NCI-H1436 treated with DMSO at 0.1 percent for 48 hours (cell line): ENCODE measurements at regions not wholly inside any gene's neighbourhood (a gene's known extent, or its start where the extent isn't known, plus 50 kb on each side); places are given as distances from the start of the nearest gene placed in this dataset.
A peak's percentile ranks its signal among the peaks of the same experiment; 100 is the strongest.

Source experiments
- DNase-seq: peaks from one replicate; lab custom pipeline; 2025; lab: John Stamatoyannopoulos, UW

- DNase-seq = no peak
Observed at GRCh38 chr13:31929031-31929770, 102.4 kb upstream of the FRY start.

- DNase-seq = no peak
Observed at GRCh38 chr13:31930490-31930889, 101.1 kb upstream of the FRY start.

DNA sequence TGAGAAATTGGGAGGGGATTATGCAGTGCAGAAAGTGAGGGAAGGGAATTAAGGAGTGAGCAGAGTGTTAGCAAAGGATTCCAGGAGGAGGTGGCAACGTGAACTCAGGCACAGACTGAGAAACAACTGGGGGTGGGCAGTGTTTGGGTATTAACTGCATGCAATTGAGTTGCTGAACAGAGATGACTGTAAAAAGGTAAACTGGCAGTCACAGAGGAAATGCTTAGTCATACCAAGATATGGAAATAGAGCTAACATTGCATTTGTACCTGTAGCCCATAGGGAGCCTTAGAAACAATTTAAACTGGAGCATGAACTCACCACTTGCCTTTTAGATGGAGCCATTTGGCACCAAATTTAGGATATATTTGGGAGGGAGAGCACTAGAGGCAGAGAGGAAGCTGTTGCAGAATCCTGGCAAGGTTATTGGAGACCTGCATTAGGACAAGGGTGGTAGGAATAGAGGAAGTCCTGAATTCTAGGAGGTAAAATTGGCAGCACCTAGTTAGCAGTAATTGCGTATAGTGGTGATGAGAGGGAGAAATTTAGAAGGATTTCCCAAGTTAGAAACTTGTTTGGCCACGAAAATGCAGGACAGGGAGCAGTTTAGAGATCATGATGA lies 100.6 kb upstream of the FRY start:
- DNase-seq = no peak

DNA sequence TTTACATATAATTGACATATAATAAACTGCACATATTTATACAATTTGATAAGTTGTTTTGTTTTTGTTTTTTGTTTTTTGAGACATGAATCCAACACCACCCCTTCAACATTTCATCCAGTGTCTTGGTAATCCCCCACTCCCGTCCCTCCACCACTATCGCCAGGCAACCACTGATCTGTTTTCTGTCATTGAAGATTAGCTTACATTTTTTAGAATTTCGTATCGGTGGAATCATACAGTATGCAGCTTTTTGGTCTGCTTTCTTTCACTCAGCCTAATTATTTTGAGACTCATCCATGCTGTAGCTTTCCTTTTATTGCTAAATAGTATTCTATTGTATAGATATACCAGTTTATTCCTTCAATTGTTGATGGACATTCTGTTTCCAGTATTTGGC lies 94.1 kb upstream of the FRY start:
- DNase-seq = no peak

GRCh38 chr13:31940076-31940475 lies 91.5 kb upstream of the FRY start:
- DNase-seq = no peak

DNA sequence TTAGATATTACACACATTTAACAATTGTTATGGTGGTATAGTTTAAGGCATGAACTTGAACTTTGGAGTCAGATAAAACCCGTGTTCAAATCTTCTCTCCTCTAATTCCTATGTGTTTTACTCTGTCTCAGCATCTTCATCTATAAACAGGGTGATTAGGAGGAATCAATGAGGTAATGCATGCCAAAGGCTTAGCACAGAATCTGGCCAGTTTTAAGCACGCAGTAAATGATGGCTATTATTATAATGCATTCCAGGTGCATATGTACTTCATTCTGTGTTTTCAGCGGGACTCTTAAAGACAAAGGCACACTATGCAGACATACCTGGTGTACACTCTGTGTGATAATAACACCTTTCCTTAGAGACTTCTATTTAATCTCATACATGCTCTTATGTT lies 88.0 kb upstream of the FRY start:
- DNase-seq = no peak

DNA sequence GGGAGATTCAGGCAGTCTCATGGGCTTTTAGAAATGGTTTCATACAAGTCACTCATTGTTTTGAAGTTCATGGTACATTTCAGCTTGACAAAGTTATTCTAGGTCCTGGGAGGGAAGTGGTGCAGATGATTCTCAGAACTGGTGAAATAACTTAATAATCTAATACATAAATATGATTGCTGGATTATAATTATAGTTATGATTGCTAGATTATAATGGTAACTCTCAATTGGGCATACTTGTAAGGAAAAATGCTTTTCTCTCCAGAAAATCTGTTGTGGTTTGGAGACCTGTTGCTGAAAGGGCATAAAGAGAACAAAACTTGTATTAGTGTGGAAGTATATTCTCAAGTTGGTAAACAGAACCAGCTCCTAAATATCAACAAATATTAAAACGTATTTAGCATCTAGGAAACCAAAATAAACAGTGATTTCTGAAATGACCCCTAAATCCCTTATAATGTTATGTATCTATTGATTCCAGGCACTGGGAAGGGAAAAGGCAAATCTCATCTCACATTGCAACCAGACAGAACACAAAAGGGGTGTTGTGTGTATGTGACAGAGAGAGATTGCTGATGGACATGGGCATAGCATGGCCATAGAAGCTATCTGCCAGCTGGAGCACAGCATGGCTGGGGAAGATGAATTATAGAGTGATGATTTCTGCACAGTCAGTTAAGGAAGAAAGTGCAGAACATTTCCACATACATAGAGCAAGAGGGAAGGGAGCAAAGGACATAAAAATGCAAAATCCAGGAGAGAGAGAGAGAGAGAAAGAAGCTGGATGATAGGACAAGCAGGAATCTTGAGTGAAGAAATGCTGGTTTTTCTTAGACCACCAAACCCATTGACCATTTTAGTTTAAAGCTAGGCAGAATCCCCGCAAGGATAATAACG lies 87.1 kb upstream of the FRY start:
- DNase-seq = no peak

GRCh38 chr13:31945202-31945961 lies 86.2 kb upstream of the FRY start:
- DNase-seq = peak; percentile 3

DNA sequence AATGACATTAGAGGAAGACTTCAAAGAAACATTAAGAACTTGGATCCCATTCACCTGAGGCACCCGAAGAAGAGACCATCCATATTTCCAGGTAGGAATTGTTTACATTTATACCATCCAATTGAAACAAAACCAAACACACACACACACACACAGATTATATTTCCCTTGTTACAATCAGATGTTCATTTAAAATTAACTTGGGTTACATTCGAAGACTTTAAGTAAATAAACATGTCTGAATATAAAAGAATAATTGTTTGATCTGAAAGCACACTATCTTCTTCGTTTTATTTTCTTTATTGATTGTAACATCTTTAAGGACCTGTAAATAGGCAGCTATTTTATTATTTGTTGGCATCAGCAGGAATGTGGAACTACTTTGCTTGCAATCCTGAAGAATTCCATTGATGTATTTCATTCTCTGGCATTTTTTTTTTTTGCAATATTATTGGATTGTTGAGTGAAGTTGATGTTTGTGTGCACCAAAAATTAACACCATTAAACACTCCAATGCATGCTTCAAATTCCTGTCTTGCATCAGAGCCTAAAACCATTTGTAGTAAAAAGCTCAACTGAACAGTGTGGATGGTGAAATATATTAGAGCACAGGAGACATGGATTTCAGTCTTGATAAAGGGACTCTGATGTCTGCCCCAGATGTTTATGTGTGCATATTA lies 85.3 kb upstream of the FRY start:
- DNase-seq = no peak

DNA sequence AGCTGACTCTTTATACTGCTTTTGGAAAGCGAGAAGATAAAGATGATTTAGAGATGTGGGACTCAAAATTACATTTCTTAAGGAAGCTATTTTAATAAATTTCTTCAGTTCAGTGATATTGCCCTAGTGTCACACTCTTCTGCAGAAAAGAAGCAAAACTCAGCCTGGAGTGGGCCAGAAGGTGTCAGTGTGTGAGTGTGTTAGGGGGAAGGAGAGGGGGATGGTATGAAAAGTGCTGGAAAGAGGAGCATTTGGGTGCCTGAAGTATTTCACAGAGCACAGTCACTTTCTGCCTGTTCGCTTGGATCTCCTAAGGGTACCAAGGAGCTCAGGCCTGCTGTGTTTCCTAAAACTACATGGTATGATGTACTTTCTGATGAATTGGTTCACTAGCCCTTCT lies 84.5 kb upstream of the FRY start:
- no peak for DNase-seq

- no peak for DNase-seq
Observed at GRCh38 chr13:31947506-31947905, 84.1 kb upstream of the FRY start.

GRCh38 chr13:31949486-31949885 lies 82.1 kb upstream of the FRY start:
- no peak for DNase-seq

GRCh38 chr13:31950111-31950815 lies 81.3 kb upstream of the FRY start:
- no peak for DNase-seq

DNA sequence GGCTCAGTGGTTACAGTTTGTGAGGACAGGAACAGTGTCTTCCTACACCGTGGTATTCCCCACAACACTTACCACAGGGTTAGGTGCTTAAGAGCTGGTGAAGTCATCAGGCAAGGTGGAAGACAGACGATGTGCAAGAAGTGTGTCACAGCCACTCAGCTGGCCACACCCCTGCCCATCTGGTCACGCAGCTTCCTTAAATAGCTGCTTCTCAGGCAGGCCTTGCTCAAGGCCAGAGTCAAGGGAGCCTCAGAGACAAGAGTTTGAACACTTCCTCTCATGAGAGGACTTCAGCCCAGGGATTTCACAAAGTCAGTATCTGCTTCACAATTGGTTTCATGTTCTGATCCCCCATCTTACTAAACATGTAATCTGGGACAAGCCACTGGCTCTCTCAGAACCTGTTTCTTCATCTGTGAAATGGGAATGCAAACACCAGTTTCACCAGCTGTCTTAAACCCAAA lies 80.3 kb upstream of the FRY start:
- no peak for DNase-seq

- DNase-seq = no peak
Observed at GRCh38 chr13:31952641-31953380, 78.8 kb upstream of the FRY start.

DNA sequence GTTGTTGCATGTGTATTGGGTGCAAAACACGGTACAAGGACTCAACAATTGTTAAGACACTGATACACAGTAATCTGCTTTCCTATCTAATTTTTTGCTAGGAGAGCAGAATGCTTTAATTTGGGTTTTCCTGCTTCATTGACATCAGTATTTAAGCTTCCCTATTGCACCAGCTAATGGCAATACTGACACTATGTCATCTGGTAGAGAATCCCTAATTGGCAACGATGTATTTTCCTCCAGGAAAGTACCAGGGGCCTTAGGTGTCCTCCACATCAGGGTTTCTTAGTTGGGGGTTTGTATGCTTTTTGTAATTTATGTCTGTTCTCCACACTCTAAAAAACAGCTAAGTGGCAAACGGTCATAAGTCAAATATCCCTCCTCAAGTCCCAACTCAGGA lies 76.5 kb upstream of the FRY start:
- DNase-seq = no peak

DNA sequence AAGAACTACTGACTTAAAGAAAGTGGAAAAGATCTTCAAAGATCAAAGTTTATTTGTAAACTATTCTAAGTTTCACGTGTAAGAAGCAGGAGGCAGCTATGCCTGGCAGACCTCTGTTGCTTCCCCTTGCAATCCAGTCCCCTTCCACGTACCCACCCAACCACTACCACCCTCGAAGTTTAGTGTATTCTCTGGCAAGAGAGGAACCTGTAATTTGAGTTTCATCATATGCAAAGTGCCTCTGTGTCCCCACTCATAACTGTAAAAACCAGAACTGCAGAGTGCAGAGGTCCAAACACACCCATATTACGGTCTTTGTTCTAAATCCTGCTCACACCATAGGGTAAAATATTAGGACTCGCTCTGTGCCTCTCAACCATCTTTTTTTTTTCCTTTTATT lies 75.8 kb upstream of the FRY start:
- DNase-seq = no peak

- no peak for DNase-seq
Observed at GRCh38 chr13:31956980-31957644, 74.5 kb upstream of the FRY start.

DNA sequence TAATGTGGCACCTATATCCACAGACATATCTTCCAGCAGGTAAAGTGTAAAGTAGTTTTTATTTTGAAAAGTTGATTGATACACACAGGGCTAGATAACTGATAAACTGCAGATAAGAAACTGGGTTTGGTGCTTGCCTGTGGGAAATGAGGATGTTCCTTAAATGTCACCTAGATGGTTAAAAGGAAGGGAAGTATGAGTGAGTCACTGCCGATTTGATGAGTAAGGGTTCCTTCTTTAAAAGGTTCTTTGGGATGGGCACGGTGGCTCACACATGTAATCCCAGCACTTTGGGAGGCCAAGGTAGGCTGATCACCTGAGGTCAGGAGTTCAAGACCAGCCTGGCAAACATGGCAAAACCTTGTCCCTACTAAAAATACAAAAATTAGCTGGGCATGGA lies 73.8 kb upstream of the FRY start:
- DNase-seq = no peak
